HL-60 (cell line): ENCODE measurements at regions not wholly inside any gene's neighbourhood (a gene's known extent, or its start where the extent isn't known, plus 50 kb on each side); places are given as distances from the start of the nearest gene placed in this dataset.

Experiments
- DNase-seq, 2 experiments: peaks; one replicate each; pipeline ENCODE4 v3.0.0-alpha.2; 2010 to 2020; ENCODE audit warnings: low read depth in 1 of 2, low spot score in 1 of 2
- H3K27ac ChIP-seq: fragments of 250-450 bp; sonication (Bioruptor Pico); replicated peaks from 2 replicates; pipeline ENCODE4 v1.5.1; 2020; ENCODE audit warnings: mild to moderate bottlenecking, moderate library complexity
- H3K27me3 ChIP-seq: fragments of 250-450 bp; sonication (Bioruptor Pico); 2 replicates; pipeline ENCODE4 v1.5.1; 2021; ENCODE audit warnings: mild to moderate bottlenecking, moderate library complexity; ENCODE audit not compliant: insufficient read depth, poor library complexity, severe bottlenecking
- H3K4me3 ChIP-seq: replicated peaks from 2 replicates; pipeline ENCODE4 v1.5.1; 2011; ENCODE audit warnings: mild to moderate bottlenecking, control low read depth, low read length; ENCODE audit not compliant: insufficient read depth
- GABPA ChIP-seq: IDR thresholded peaks from 2 replicates; pipeline ENCODE4 v1.6.1; 2012; ENCODE audit warnings: low read depth
- POLR2AphosphoS5 ChIP-seq: IDR thresholded peaks from 2 replicates; pipeline ENCODE4 v1.6.1; 2012; ENCODE audit warnings: low read depth
- SPI1 ChIP-seq: IDR thresholded peaks from 2 replicates; pipeline ENCODE4 v1.6.1; 2012; ENCODE audit warnings: low read depth, mild to moderate bottlenecking, borderline replicate concordance
- TF ChIP-seq, protein P1 (sequence below): IDR thresholded peaks from one replicate; pipeline ENCODE4 v1.5.1; 2011; ENCODE audit warnings: low read length, control low read depth, inconsistent platforms; ENCODE audit not compliant: insufficient read depth
- TF ChIP-seq, protein P2 (sequence below): IDR thresholded peaks from 2 replicates; pipeline ENCODE4 v1.6.1; 2012; ENCODE audit warnings: low read depth; ENCODE audit not compliant: insufficient replicate concordance

DNA sequence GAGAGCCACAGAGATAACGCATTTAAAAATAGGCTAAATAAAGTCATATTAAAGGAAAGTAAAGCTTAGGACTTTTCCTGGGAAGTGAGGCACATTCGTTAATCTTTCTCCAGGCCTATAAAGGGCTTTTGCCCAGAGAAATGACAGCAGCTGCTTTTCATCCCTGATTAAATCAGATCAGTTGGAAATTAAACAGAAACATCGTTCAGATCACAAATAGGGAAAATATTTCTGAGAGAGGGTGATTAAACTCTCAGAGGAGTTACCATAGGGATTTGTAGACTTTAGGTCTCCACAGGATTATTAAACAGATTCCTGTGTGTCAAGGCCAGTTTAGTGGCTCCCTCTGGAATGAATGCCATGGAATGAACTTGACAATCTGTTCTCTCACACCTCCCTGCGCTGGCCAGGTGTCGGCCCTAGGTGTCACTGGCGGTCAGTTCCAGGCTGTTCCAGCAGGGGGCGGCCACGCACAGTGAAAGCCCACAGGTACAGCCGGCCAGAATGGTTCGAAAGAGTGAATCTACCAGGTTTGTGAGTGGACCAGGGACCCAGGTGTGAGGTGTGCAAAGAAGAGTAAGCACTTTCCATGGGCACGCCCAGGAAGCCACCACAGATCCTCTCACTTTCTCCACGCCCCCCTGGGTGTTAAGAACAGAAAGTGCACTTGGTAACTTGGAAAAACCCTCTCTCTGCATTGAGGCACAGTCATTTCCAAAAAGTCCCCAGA lies 253.0 kb upstream of the RASGRP1 start:
- peak in 1 of 2 experiments; percentile 62 for DNase-seq
- H3K4me3 ChIP-seq = no peak overlapping the region
- no peak overlapping the region for H3K27ac ChIP-seq
- TF ChIP-seq POLR2AphosphoS5 (no peak), SPI1 (no peak), GABPA (no peak)
- TF ChIP-seq, protein P1, sequence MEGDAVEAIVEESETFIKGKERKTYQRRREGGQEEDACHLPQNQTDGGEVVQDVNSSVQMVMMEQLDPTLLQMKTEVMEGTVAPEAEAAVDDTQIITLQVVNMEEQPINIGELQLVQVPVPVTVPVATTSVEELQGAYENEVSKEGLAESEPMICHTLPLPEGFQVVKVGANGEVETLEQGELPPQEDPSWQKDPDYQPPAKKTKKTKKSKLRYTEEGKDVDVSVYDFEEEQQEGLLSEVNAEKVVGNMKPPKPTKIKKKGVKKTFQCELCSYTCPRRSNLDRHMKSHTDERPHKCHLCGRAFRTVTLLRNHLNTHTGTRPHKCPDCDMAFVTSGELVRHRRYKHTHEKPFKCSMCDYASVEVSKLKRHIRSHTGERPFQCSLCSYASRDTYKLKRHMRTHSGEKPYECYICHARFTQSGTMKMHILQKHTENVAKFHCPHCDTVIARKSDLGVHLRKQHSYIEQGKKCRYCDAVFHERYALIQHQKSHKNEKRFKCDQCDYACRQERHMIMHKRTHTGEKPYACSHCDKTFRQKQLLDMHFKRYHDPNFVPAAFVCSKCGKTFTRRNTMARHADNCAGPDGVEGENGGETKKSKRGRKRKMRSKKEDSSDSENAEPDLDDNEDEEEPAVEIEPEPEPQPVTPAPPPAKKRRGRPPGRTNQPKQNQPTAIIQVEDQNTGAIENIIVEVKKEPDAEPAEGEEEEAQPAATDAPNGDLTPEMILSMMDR = peak; percentile 92
- H3K27me3 ChIP-seq = no peaks in the 10 kb centered on the region

DNA sequence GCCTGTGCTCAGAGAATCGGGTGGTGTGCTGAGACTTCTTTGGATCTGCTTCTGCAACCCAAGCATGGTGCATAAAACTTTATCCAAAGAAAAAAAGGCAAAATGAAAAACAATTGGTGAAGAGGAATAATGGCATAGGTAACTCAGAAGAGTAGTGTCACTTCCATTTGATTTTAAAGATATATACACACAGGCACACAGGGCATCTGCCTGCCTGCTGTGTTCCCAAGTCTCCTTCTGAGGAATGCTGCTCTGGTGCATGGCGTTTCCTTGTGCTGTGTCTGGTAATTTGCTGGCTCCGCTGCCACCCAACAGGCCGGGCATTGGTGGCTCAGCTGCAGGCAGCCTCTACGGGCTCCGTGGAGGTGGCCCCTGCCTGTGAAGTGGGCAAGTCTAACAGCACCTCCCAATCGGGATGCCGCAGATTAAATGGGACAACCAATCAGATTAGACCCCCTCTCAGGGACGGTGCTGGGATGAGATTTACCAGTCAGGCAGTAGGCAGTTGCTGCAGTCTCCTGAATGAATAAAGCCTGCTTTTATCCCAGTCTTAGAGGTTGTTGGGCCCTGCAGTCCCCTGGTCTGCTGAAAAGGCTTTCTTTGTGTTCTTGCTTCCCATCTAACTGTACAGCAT lies 253.7 kb upstream of the RASGRP1 start:
- no peak overlapping the region for H3K4me3 ChIP-seq
- H3K27ac ChIP-seq = no peak overlapping the region
- H3K27me3 ChIP-seq = no peaks in the 10 kb centered on the region
- DNase-seq = no peak
- TF ChIP-seq, protein P2, sequence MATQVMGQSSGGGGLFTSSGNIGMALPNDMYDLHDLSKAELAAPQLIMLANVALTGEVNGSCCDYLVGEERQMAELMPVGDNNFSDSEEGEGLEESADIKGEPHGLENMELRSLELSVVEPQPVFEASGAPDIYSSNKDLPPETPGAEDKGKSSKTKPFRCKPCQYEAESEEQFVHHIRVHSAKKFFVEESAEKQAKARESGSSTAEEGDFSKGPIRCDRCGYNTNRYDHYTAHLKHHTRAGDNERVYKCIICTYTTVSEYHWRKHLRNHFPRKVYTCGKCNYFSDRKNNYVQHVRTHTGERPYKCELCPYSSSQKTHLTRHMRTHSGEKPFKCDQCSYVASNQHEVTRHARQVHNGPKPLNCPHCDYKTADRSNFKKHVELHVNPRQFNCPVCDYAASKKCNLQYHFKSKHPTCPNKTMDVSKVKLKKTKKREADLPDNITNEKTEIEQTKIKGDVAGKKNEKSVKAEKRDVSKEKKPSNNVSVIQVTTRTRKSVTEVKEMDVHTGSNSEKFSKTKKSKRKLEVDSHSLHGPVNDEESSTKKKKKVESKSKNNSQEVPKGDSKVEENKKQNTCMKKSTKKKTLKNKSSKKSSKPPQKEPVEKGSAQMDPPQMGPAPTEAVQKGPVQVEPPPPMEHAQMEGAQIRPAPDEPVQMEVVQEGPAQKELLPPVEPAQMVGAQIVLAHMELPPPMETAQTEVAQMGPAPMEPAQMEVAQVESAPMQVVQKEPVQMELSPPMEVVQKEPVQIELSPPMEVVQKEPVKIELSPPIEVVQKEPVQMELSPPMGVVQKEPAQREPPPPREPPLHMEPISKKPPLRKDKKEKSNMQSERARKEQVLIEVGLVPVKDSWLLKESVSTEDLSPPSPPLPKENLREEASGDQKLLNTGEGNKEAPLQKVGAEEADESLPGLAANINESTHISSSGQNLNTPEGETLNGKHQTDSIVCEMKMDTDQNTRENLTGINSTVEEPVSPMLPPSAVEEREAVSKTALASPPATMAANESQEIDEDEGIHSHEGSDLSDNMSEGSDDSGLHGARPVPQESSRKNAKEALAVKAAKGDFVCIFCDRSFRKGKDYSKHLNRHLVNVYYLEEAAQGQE = no peak
- TF ChIP-seq POLR2AphosphoS5 = no peak
- TF ChIP-seq, protein P1 = no peak
- TF ChIP-seq GABPA = no peak
- TF ChIP-seq SPI1 = no peak

DNA sequence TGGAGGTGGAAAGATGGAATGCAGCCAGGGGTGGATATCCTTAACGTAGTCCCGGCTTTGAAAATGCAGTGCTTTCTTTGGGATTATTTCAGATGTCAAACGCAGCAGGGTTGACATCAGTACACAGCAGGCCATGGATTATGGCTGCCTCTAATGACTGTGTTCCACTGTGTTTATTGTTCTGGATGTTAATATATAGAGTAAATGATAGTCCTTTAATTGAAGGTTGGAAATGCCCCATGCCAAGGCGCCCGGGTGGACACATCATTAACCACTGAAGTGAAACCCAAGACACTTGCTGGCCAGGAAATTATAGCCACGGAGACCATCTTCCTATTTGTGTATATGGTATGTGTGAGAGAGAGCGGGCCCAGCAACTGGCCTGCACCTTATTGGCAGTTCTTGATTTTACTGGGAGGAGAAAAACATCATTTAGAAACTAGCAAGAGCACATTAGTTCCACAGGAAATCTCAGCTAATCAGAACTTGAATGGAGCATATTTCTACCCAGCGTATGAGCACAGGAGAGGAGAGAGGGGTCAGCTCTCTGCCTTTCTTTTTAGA lies 254.9 kb upstream of the RASGRP1 start:
- no peak for TF ChIP-seq GABPA
- TF ChIP-seq, protein P2 = no peak
- TF ChIP-seq, protein P1 = no peak
- no peak for TF ChIP-seq POLR2AphosphoS5
- no peak for TF ChIP-seq SPI1
- Histone ChIP-seq H3K4me3 (no peak overlapping the region), H3K27me3 (no peaks in the 10 kb centered on the region), H3K27ac (no peak overlapping the region)
- DNase-seq = no peak
